ENCODE measurements at regions not wholly inside any gene's neighbourhood (a gene's known extent, or its start where the extent isn't known, plus 50 kb on each side); places are given as distances from the start of the nearest gene placed in this dataset.

DNA sequence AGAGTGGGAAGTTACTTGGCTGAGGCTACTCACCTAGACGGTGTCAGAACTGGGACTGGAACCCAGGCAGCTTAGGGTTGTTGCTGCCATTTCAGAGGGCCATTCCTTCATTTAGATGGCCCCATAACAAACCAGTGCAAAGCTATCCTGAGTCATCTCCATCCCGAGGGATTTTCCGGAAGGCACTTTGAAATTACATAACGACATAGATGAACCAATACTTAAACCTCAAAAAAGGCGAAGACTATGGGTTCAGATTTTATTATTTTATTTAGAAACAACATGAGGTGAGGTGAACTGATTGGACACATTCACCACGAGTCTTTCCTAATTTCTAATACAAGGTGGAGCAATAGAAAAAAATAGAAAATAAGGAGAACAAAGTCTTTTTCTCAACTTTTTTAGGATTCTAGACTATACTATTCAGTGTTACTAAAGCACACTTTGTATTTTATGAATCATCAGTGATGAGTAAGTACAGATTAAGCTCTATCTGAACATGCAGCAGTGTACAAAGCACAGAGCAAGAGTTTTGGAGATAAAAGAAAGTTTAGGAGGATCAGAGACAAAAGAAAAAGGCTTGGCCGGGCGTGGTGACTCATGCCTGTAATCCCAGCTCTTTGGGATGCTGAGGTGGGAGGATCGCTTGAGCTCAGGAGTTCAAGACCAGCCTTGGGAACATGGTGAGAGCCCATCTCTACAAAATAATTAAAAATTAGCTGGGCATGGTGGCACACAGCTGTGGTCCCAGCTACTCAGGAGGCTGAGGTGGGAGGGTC lies 79.5 kb upstream of the SVIL start:
- peaks cover 21% of the 10 kb centered on the region; the same call in 1 of the 2 replicates for H3K4me1 ChIP-seq (ENCODE audit: insufficient read depth, low read length)
- no TSS peak for BruUV-seq (replicated peaks)
- no peak for DNase-seq (ENCODE audit: low spot score)
- H2AFZ ChIP-seq (ENCODE audit: low read length) = no peak overlapping the region
- no peak overlapping the region for H3K9ac ChIP-seq (ENCODE audit: insufficient read depth, low read depth, low read length)
- ChIA-PET POLR2A (no interaction called here), CTCF (ENCODE audit: low intra/inter-chr PET ratio, low total read pairs) (no interaction called here)
- H3K79me2 ChIP-seq (ENCODE audit: insufficient read depth, low read length) = peaks cover 5% of the 10 kb centered on the region
- TF ChIP-seq, protein P1, sequence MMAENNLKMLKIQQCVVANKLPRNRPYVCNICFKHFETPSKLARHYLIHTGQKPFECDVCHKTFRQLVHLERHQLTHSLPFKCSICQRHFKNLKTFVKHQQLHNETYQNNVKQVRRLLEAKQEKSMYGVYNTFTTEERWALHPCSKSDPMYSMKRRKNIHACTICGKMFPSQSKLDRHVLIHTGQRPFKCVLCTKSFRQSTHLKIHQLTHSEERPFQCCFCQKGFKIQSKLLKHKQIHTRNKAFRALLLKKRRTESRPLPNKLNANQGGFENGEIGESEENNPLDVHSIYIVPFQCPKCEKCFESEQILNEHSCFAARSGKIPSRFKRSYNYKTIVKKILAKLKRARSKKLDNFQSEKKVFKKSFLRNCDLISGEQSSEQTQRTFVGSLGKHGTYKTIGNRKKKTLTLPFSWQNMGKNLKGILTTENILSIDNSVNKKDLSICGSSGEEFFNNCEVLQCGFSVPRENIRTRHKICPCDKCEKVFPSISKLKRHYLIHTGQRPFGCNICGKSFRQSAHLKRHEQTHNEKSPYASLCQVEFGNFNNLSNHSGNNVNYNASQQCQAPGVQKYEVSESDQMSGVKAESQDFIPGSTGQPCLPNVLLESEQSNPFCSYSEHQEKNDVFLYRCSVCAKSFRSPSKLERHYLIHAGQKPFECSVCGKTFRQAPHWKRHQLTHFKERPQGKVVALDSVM (CRISPR knock-in tag; IDR thresholded peaks at IDR 0.05) = no peak
- peak; percentile 40; the same call in 1 of the 2 replicates for TF ChIP-seq FOSL2 (CRISPR knock-in tag; IDR thresholded peaks at IDR 0.05)
- H3K36me3 ChIP-seq (replicated peaks in 1 of 2; ENCODE audit: control insufficient read depth in 1 of 2, insufficient read depth in 2 of 2, low read length in 2 of 2) = no peaks in the 10 kb centered on the region
- H3K4me3 ChIP-seq (replicated peaks in 1 of 3; ENCODE audit: insufficient read depth in 1 of 3, low read depth in 2 of 3, low read length in 3 of 3) = no peak overlapping the region
- peaks cover 2% of the 10 kb centered on the region for H3K9me3 ChIP-seq (ENCODE audit: low read length)
- 92% methylated on average over 9 of the region's 9 CpGs for WGBS (ENCODE audit: low lambda C conversion rate)
- no peak overlapping the region for H3K27ac ChIP-seq (ENCODE audit: extremely low read length, insufficient read depth, low read length)
- no peaks in the 10 kb centered on the region for H3K27me3 ChIP-seq (ENCODE audit: control insufficient read depth in 1 of 2, insufficient read depth in 2 of 2, low read length in 2 of 2)
- intact Hi-C loops (cut with micrococcal nuclease; ENCODE audit: unreplicated experiment) = no loop called here
- no peak for FAIRE-seq
- in situ Hi-C loops (cut with HindIII; ENCODE audit: extremely low pct_ligation_motif_present, low pct_unique_long_range_greater_than_20kb) = no loop called here
- no peak overlapping the region for H3K4me2 ChIP-seq (ENCODE audit: low read depth, low read length)
- no peaks in the 10 kb centered on the region for H4K20me1 ChIP-seq (ENCODE audit: insufficient read depth, low read length)
- ATAC-seq = no peak

DNA sequence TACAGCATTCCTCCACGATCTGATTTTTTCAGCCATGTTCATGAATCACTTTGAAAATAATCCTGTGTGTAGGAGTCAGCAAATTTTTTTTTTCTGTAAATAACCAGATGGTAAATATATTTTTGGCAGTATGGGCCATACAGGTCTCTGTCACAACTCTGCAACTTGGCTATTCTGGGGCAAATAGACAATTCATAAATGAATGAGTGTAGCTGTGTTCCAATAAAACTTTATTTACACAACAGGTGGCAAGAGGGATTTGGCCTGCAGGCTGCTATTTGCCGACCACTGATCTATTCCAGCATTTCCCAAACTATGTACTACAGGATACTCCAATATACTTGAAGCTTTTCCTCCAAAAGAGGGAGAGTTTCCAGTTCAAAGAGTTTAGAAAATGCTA lies 78.7 kb upstream of the SVIL start:
- BruUV-seq (replicated peaks) = no TSS peak
- Histone ChIP-seq H3K4me3 (replicated peaks in 1 of 3; ENCODE audit: insufficient read depth in 1 of 3, low read depth in 2 of 3, low read length in 3 of 3) (no peak overlapping the region), H3K27ac (ENCODE audit: extremely low read length, insufficient read depth, low read length) (no peak overlapping the region), H3K79me2 (ENCODE audit: insufficient read depth, low read length) (peaks cover 5% of the 10 kb centered on the region), H3K36me3 (replicated peaks in 1 of 2; ENCODE audit: control insufficient read depth in 1 of 2, insufficient read depth in 2 of 2, low read length in 2 of 2) (no peaks in the 10 kb centered on the region), H3K4me1 (ENCODE audit: insufficient read depth, low read length) (peaks cover 21% of the 10 kb centered on the region; the same call in 1 of the 2 replicates), H3K4me2 (ENCODE audit: low read depth, low read length) (no peak overlapping the region), H3K9me3 (ENCODE audit: low read length) (no peaks in the 10 kb centered on the region), H3K9ac (ENCODE audit: insufficient read depth, low read depth, low read length) (no peak overlapping the region), H2AFZ (ENCODE audit: low read length) (no peak overlapping the region), H3K27me3 (ENCODE audit: control insufficient read depth in 1 of 2, insufficient read depth in 2 of 2, low read length in 2 of 2) (no peaks in the 10 kb centered on the region), H4K20me1 (ENCODE audit: insufficient read depth, low read length) (no peaks in the 10 kb centered on the region)
- POLR2A ChIA-PET = no interaction called here
- TF ChIP-seq, protein P2, sequence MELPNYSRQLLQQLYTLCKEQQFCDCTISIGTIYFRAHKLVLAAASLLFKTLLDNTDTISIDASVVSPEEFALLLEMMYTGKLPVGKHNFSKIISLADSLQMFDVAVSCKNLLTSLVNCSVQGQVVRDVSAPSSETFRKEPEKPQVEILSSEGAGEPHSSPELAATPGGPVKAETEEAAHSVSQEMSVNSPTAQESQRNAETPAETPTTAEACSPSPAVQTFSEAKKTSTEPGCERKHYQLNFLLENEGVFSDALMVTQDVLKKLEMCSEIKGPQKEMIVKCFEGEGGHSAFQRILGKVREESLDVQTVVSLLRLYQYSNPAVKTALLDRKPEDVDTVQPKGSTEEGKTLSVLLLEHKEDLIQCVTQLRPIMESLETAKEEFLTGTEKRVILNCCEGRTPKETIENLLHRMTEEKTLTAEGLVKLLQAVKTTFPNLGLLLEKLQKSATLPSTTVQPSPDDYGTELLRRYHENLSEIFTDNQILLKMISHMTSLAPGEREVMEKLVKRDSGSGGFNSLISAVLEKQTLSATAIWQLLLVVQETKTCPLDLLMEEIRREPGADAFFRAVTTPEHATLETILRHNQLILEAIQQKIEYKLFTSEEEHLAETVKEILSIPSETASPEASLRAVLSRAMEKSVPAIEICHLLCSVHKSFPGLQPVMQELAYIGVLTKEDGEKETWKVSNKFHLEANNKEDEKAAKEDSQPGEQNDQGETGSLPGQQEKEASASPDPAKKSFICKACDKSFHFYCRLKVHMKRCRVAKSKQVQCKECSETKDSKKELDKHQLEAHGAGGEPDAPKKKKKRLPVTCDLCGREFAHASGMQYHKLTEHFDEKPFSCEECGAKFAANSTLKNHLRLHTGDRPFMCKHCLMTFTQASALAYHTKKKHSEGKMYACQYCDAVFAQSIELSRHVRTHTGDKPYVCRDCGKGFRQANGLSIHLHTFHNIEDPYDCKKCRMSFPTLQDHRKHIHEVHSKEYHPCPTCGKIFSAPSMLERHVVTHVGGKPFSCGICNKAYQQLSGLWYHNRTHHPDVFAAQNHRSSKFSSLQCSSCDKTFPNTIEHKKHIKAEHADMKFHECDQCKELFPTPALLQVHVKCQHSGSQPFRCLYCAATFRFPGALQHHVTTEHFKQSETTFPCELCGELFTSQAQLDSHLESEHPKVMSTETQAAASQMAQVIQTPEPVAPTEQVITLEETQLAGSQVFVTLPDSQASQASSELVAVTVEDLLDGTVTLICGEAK (IDR thresholded peaks at IDR 0.05) = no peak
- TF ChIP-seq, protein P2 (CRISPR knock-in tag; IDR thresholded peaks at IDR 0.05) = peak; percentile 48; the same call in 1 of the 2 replicates
- TF ChIP-seq SIN3A (IDR thresholded peaks at IDR 0.05; ENCODE audit: borderline replicate concordance, low read depth, low read length) (no peak), PCBP2 (optimal IDR thresholded peaks at IDR 0.05; ENCODE audit: low read depth, low read length, poor library complexity, severe bottlenecking) (no peak)
- ATAC-seq (no peak), FAIRE-seq (no peak), DNase-seq (ENCODE audit: low spot score) (no peak)
- in situ Hi-C loops (cut with HindIII; ENCODE audit: extremely low pct_ligation_motif_present, low pct_unique_long_range_greater_than_20kb) (no loop called here), intact Hi-C loops (cut with micrococcal nuclease; ENCODE audit: unreplicated experiment) (no loop called here)
- CTCF ChIA-PET (ENCODE audit: low intra/inter-chr PET ratio, low total read pairs) = no interaction called here
- WGBS (ENCODE audit: low lambda C conversion rate) = 89% methylated on average over 2 of the region's 2 CpGs
